ENCODE measurements at regions not wholly inside any gene's neighbourhood (a gene's known extent, or its start where the extent isn't known, plus 50 kb on each side); places are given as distances from the start of the nearest gene placed in this dataset.

- H3K27ac ChIP-seq (ENCODE audit: low read length, poor library complexity, severe bottlenecking), result no peak overlapping the region
- 100% methylated on average over 1 of the region's 3 CpGs for WGBS
- no peak overlapping the region for H4K91ac ChIP-seq (ENCODE audit: low read length)
- no peak overlapping the region for H3K4me2 ChIP-seq (ENCODE audit: low read length, poor library complexity, severe bottlenecking)
- H3K9ac ChIP-seq (ENCODE audit: low read length), result no peak overlapping the region
- H2BK120ac ChIP-seq (ENCODE audit: low read depth, low read length), result no peak overlapping the region
- H4K8ac ChIP-seq (ENCODE audit: low read length), result no peak overlapping the region
- no peak overlapping the region for H3K4ac ChIP-seq (ENCODE audit: low read depth in 1 of 2, low read length in 2 of 2)
- H3K36me3 ChIP-seq (ENCODE audit: control insufficient read depth in 1 of 2, insufficient read depth in 2 of 2, low read depth in 1 of 2, low read length in 2 of 2), result no peaks in the 10 kb centered on the region
- H3K4me3 ChIP-seq (ENCODE audit: insufficient read depth in 1 of 2, low read depth in 1 of 2, low read length in 2 of 2), result peak overlapping the region in 1 of 2 experiments; percentile 74
- no peak overlapping the region for H2BK5ac ChIP-seq (ENCODE audit: low read depth, low read length, poor library complexity, severe bottlenecking)
- no peaks in the 10 kb centered on the region for H3K9me3 ChIP-seq (ENCODE audit: control insufficient read depth, low read length)
- peaks cover 0 to 14% of the 10 kb centered on the region in 2 experiments for H3K27me3 ChIP-seq (ENCODE audit: control insufficient read depth in 1 of 2, insufficient read depth in 1 of 2, low read length in 2 of 2)
- no peak overlapping the region for H2BK15ac ChIP-seq (ENCODE audit: low read depth, poor library complexity, severe bottlenecking)
- no peak overlapping the region for H3K18ac ChIP-seq (ENCODE audit: low read depth in 1 of 2, low read length in 2 of 2)
- no peak overlapping the region for H2AFZ ChIP-seq (ENCODE audit: low read depth, low read length)
- H2BK12ac ChIP-seq (ENCODE audit: low read length in 2 of 2), result no peak overlapping the region
- H3K4me1 ChIP-seq (ENCODE audit: control insufficient read depth, insufficient read depth, low read depth, low read length), result peaks cover 5% of the 10 kb centered on the region
- H3K14ac ChIP-seq (ENCODE audit: low read length in 2 of 2), result no peak overlapping the region
- H3K79me1 ChIP-seq (replicated peaks; ENCODE audit: low read length, poor library complexity, severe bottlenecking), result no peaks in the 10 kb centered on the region
- H3K23ac ChIP-seq (ENCODE audit: low read length in 2 of 2), result no peak overlapping the region
- no peak for DNase-seq
- no peak overlapping the region for H2AK5ac ChIP-seq (ENCODE audit: low read length, severe bottlenecking)
These were observed 124.1 kb upstream of the IFNGR1 start for GRCh38 chr6:137343241-137343640.

- 86% methylated on average over 8 of the region's 12 CpGs for WGBS
- H3K9me3 ChIP-seq (ENCODE audit: control insufficient read depth, low read length), result no peaks in the 10 kb centered on the region
- peaks cover 5% of the 10 kb centered on the region for H3K4me1 ChIP-seq (ENCODE audit: control insufficient read depth, insufficient read depth, low read depth, low read length)
- no peak overlapping the region for H3K14ac ChIP-seq (ENCODE audit: low read length in 2 of 2)
- H4K91ac ChIP-seq (ENCODE audit: low read length), result no peak overlapping the region
- H2BK5ac ChIP-seq (ENCODE audit: low read depth, low read length, poor library complexity, severe bottlenecking), result no peak overlapping the region
- no peaks in the 10 kb centered on the region for H3K36me3 ChIP-seq (ENCODE audit: control insufficient read depth in 1 of 2, insufficient read depth in 2 of 2, low read depth in 1 of 2, low read length in 2 of 2)
- H3K4me2 ChIP-seq (ENCODE audit: low read length, poor library complexity, severe bottlenecking), result no peak overlapping the region
- no peak overlapping the region for H3K18ac ChIP-seq (ENCODE audit: low read depth in 1 of 2, low read length in 2 of 2)
- H3K9ac ChIP-seq (ENCODE audit: low read length), result peak overlapping the region; percentile 66
- H2BK120ac ChIP-seq (ENCODE audit: low read depth, low read length), result no peak overlapping the region
- H3K27ac ChIP-seq (ENCODE audit: low read length, poor library complexity, severe bottlenecking), result no peak overlapping the region
- no peak overlapping the region for H2AFZ ChIP-seq (ENCODE audit: low read depth, low read length)
- no peak overlapping the region for H2BK12ac ChIP-seq (ENCODE audit: low read length in 2 of 2)
- H3K4me3 ChIP-seq (ENCODE audit: insufficient read depth in 1 of 2, low read depth in 1 of 2, low read length in 2 of 2), result peak overlapping the region in 1 of 2 experiments; percentile 74
- H2BK15ac ChIP-seq (ENCODE audit: low read depth, poor library complexity, severe bottlenecking), result no peak overlapping the region
- no peak overlapping the region for H2AK5ac ChIP-seq (ENCODE audit: low read length, severe bottlenecking)
- H4K8ac ChIP-seq (ENCODE audit: low read length), result no peak overlapping the region
- DNase-seq, result no peak
- no peak overlapping the region for H3K23ac ChIP-seq (ENCODE audit: low read length in 2 of 2)
- H3K27me3 ChIP-seq (ENCODE audit: control insufficient read depth in 1 of 2, insufficient read depth in 1 of 2, low read length in 2 of 2), result peaks cover 0 to 14% of the 10 kb centered on the region in 2 experiments
- H3K4ac ChIP-seq (ENCODE audit: low read depth in 1 of 2, low read length in 2 of 2), result no peak overlapping the region
- H3K79me1 ChIP-seq (replicated peaks; ENCODE audit: low read length, poor library complexity, severe bottlenecking), result no peaks in the 10 kb centered on the region
These were observed 123.5 kb upstream of the IFNGR1 start for GRCh38 chr6:137342607-137343190.

- Histone ChIP-seq H3K14ac (ENCODE audit: low read length in 2 of 2) (no peak overlapping the region), H3K4me2 (ENCODE audit: low read length, poor library complexity, severe bottlenecking) (no peak overlapping the region), H3K79me1 (replicated peaks; ENCODE audit: low read length, poor library complexity, severe bottlenecking) (no peaks in the 10 kb centered on the region), H3K18ac (ENCODE audit: low read depth in 1 of 2, low read length in 2 of 2) (no peak overlapping the region), H4K8ac (ENCODE audit: low read length) (no peak overlapping the region), H3K27ac (ENCODE audit: low read length, poor library complexity, severe bottlenecking) (no peak overlapping the region), H2AFZ (ENCODE audit: low read depth, low read length) (no peak overlapping the region), H3K4ac (ENCODE audit: low read depth in 1 of 2, low read length in 2 of 2) (no peak overlapping the region), H3K4me1 (ENCODE audit: control insufficient read depth, insufficient read depth, low read depth, low read length) (peaks cover 5% of the 10 kb centered on the region), H2BK15ac (ENCODE audit: low read depth, poor library complexity, severe bottlenecking) (no peak overlapping the region), H4K91ac (ENCODE audit: low read length) (no peak overlapping the region), H3K9ac (ENCODE audit: low read length) (no peak overlapping the region), H2BK5ac (ENCODE audit: low read depth, low read length, poor library complexity, severe bottlenecking) (no peak overlapping the region), H3K27me3 (ENCODE audit: control insufficient read depth in 1 of 2, insufficient read depth in 1 of 2, low read length in 2 of 2) (peaks cover 0 to 14% of the 10 kb centered on the region in 2 experiments), H2BK120ac (ENCODE audit: low read depth, low read length) (no peak overlapping the region), H3K36me3 (ENCODE audit: control insufficient read depth in 1 of 2, insufficient read depth in 2 of 2, low read depth in 1 of 2, low read length in 2 of 2) (no peaks in the 10 kb centered on the region), H3K23ac (ENCODE audit: low read length in 2 of 2) (no peak overlapping the region), H3K4me3 (ENCODE audit: insufficient read depth in 1 of 2, low read depth in 1 of 2, low read length in 2 of 2) (peak overlapping the region in 1 of 2 experiments; percentile 74), H3K9me3 (ENCODE audit: control insufficient read depth, low read length) (no peaks in the 10 kb centered on the region), H2AK5ac (ENCODE audit: low read length, severe bottlenecking) (no peak overlapping the region), H2BK12ac (ENCODE audit: low read length in 2 of 2) (no peak overlapping the region)
- DNase-seq, result no peak
- 67% methylated on average over 13 of the region's 15 CpGs for WGBS
These were observed 122.6 kb upstream of the IFNGR1 start for GRCh38 chr6:137341681-137342195.

- Histone ChIP-seq H3K18ac (ENCODE audit: low read depth in 1 of 2, low read length in 2 of 2) (no peak overlapping the region), H3K79me1 (replicated peaks; ENCODE audit: low read length, poor library complexity, severe bottlenecking) (no peaks in the 10 kb centered on the region), H2BK5ac (ENCODE audit: low read depth, low read length, poor library complexity, severe bottlenecking) (no peak overlapping the region), H2BK120ac (ENCODE audit: low read depth, low read length) (no peak overlapping the region), H4K91ac (ENCODE audit: low read length) (no peak overlapping the region), H2BK12ac (ENCODE audit: low read length in 2 of 2) (no peak overlapping the region), H3K23ac (ENCODE audit: low read length in 2 of 2) (no peak overlapping the region), H2AFZ (ENCODE audit: low read depth, low read length) (no peak overlapping the region), H2BK15ac (ENCODE audit: low read depth, poor library complexity, severe bottlenecking) (no peak overlapping the region), H3K4me2 (ENCODE audit: low read length, poor library complexity, severe bottlenecking) (no peak overlapping the region), H3K14ac (ENCODE audit: low read length in 2 of 2) (no peak overlapping the region), H3K9me3 (ENCODE audit: control insufficient read depth, low read length) (no peaks in the 10 kb centered on the region), H3K27me3 (ENCODE audit: control insufficient read depth in 1 of 2, insufficient read depth in 1 of 2, low read length in 2 of 2) (peaks cover 0 to 6% of the 10 kb centered on the region in 2 experiments), H3K36me3 (ENCODE audit: control insufficient read depth in 1 of 2, insufficient read depth in 2 of 2, low read depth in 1 of 2, low read length in 2 of 2) (no peaks in the 10 kb centered on the region), H4K8ac (ENCODE audit: low read length) (no peak overlapping the region), H2AK5ac (ENCODE audit: low read length, severe bottlenecking) (no peak overlapping the region), H3K4ac (ENCODE audit: low read depth in 1 of 2, low read length in 2 of 2) (no peak overlapping the region), H3K4me3 (ENCODE audit: insufficient read depth in 1 of 2, low read depth in 1 of 2, low read length in 2 of 2) (peak overlapping the region in 1 of 2 experiments; percentile 33), H3K9ac (ENCODE audit: low read length) (peak overlapping the region; percentile 55), H3K4me1 (ENCODE audit: control insufficient read depth, insufficient read depth, low read depth, low read length) (peaks cover 2% of the 10 kb centered on the region), H3K27ac (ENCODE audit: low read length, poor library complexity, severe bottlenecking) (no peak overlapping the region)
- no peak for DNase-seq
- 61% methylated on average over 3 of the region's 5 CpGs for WGBS
These were observed 120.9 kb upstream of the IFNGR1 start for GRCh38 chr6:137339929-137340559.
